GM19035 (cell line): ENCODE measurements at regions not wholly inside any gene's neighbourhood (a gene's known extent, or its start where the extent isn't known, plus 50 kb on each side); places are given as distances from the start of the nearest gene placed in this dataset.
"Not testable (repeated sequence)": the region's sequence is repeated elsewhere in the genome, so short reads cannot be mapped to it uniquely, and the experiment has no call there.

Experiments
- ATAC-seq: cut with Tn5 transposase; IDR thresholded peaks from one replicate; pipeline ENCODE4 v1.9.1; 2021; ENCODE audit not compliant: unreplicated experiment

DNA sequence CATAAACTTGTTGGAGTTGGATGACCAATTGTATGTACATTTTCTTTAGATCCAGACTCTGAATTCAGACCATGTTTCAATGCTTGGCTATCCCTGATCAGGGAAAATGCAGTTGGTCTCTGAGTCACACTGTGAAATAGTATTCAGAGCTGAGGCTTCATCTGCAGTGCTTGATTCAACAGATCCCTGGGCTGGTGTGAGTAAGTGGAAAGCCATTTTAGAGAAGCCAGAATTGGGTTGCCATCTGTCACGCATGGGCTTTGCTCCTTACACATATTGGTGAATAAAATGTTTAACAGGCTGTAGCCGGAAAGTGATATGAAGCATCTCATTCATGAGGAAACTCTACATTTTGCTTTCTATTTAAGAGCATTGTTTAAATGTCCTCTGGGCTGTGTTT, 50.0 kb upstream of the ACYP2 start:
- no peak for ATAC-seq

DNA sequence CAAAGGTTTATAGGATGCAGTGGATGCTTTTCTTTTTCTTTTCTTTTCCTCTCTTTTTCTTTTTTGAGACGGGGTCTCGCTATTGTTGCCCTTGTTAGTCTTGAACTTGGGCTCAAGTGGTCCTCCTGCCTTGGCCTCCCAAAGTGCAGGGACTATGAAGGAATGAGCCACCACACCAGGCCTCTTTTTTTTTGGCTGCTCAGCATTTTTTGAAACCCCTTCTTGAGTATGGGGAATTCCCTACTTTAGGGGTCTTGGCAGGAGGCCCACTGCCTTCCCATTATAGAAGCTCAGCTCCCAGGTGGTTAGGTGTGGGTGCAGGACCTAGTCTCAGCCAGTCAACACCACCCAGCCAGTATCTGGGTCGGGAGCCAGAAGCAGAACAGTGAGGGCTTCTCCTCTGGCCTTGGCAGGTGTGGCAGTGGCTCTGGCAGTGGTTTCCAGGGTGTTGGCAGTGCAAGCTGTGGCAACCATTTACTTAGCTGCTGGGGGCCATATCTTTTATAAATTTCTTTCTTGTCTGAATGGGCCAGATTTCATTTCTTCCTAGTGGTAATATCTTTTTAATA, 51.4 kb upstream of the ACYP2 start:
- no peak for ATAC-seq

DNA sequence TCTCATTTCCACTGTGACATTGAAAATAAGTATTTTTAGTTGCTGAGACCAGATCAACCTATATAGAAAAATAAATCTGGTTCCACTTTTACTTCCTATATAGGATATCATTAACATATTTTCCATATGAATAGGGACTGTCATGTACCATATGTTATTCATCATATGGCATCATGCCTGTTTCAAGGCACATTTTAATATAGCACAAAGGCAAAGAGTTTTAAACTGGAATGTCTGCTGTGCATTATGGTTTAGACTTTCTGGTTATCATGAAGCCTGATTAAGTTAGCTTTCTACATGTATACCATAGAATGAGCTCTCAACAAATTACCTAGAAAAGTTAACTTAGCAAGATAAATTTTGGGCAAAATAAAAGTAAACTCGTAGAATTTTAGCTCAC, 53.0 kb upstream of the ACYP2 start:
- no peak for ATAC-seq

DNA sequence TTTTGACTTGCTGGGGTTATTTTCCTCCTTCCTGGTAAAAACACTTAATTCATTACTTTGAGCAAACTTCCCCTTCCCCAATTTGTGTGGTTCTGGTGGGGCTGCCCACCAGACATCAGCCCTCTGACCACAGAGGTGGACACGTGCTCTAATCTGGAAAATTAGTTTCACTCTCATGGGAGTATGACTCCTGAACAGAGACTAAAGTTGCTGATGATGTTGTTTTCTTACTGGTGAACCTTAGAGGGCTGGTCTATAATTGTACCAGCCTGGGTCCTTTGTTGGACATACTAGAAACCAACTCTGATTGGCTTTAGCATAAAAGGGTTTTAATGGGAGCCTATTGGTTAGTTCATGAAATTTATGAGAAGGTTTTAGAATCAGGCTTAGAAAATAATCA, 54.1 kb upstream of the ACYP2 start:
- ATAC-seq = no peak

DNA sequence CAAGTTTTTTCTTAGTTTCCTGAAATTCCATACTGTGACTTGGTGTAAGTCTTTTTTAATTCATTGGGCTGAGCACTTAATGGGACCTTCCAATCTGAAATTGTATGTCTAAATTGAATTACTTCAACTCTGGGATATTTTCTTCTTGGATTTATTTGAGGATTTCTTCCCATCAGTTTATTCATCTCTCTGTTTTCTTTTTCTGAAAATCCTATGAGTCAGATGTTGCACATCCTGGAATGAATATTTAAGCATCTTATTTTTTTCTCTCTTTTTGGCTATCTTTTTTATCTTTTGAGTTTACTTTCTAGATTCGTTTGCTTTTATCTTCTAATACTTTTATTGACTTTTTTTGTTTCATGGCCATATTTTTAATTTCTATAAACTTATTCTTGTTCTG, 55.4 kb upstream of the ACYP2 start:
- ATAC-seq = no peak

DNA sequence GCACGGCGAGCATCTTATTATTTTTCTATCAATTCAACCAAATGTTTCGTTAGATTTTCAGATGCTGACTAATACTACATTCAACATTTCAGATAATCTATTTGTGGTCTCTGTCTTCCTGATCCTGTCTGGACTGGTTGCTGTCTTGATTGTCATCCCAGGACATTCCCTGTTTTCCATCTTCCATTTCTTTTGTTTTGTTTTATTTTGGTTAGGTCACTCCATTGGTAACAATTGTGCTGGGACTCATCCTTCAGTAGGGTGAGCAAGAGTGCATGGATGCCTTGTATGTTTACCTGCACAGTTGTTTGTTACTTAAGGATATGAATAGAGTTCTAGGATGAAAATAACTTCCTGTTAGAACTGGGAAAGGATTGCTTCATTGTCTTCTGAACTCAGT, 55.9 kb upstream of the ACYP2 start:
- no peak for ATAC-seq

DNA sequence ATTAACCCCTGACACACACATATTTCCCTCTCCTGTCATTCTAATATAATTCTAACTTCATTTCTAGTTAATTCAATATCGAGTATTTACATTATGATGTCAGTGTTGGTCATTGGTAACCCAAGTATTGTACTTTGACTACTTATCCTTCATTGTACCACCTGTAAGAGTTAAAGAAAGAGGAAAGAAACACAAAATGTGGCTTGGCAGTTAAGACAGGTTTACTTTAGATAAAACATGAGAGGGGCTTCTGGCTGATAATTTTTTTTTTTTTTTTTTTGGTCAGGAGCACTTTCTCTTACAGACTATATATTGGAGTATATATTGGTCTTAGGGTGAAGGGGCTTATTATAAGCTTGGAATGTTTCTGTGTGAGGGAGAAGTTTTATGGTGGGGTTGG, 57.0 kb upstream of the ACYP2 start:
- no peak for ATAC-seq

DNA sequence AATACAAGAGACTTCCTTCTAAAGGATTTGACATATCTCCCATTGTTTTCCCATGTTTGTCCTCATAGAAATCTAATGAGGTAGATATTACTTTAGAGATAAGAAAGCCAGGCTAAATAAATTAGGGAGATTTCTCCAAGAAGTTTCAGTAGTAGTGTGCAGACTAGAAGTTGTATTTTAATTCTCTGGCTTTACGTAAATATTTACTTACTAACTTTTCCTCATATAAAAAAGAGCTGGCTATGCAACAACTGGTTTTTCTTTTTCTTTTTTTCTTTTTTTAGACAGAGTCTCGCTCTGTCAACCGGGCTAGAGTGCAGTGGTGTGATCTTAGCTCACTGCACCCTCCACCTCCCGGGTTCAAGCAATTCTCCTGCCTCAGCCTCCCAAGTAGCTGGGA, 60.6 kb upstream of the ACYP2 start:
- no peak for ATAC-seq

DNA sequence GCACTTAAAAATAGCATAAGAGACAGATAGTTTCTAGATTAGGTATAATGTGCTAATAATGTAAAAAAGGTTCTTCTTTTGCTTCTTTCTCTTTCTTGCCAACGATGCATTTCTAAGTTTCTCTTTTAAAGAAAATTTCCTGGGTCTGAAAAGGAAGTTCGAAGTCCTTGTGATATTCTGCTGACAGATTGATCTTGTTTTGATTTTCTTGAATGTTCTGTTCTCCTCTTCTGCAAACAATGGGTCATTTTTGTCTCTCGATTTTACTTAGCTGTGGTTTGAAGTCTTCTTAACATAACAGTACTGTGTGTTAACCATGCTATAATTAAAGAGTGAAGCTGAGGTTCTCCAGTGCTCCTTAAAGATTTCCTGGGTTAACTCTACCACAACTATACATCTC, 61.1 kb upstream of the ACYP2 start:
- ATAC-seq = peak; percentile 73

DNA sequence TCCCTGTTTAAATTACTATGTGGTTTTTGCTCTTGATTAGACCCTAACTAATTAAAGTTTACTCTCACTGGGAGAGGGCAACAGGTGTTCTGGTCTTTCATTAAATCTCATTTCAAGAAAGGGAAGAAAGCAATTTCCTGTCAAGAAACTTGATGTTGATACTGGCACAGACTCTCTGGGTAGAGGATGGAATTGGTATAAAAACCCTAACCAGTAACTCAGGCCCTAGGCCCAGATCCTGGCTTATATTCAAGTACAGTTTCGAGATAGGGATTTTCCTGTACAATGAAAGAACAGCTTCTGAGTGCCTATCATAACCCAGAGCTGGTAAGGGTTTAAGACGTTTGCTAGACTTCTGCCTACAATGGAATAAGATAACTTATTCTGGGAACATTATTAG, 61.6 kb upstream of the ACYP2 start:
- ATAC-seq = peak; percentile 23

DNA sequence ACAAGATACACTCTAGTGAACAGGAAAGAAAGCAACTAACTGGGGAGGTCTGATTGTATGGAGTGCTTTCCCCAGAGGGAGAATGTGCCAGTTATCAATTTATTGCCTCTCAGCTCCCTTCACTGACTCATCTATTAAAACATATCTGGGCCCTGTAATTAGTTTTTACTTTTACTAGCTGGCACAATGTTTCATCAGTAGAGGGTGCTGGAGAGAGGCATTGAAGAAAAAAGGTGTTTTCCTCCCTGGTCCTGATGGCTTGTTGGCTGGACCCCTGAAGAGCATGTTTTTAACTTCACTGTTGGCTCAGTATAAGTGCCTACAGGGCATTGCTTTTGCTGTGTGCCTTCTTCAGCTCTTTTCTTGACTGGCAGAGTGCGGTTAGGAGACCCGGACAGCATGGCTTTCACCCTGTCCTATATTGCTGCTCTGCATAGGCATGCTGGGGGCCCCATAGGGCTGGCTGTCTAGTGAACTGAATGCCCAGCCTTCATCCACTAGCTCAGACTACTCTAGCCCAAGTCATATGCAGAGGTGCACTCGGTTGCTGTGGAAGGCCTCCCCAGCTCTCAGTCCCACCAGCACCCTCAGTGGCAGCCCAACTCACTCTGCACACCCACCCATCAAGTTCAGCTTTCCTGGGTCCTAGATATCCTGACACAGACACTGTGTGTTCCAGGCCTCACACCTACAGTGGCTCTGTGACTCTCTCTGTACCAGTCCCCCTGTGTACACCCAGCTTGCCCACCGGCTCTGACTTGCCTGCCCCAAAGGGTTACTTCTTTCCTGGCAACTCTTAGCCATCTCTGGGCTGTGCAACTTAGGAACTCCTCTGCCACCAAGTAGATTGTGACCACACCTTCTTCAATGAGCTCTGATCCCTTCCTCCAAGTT, 62.3 kb upstream of the ACYP2 start:
- ATAC-seq = peak; percentile 7

DNA sequence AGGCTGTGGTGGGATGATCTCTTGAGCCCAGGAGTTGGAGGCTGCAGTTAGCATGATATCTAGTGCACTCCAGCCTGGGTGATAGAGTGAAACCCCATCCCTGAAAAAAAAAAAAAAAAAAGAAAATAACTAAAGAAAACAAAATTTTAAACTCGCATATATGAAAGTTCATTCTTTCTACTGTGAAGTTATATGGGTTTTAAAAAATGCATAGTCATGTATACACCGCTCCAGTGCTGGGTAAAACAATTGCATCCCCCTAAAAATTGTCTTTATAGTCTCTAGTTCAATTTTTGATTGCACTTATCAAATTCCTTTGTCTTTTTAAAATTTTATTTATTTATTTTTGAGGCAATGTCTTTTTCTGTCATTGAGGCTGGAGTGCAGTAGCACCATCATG, 65.0 kb upstream of the ACYP2 start:
- no peak for ATAC-seq

DNA sequence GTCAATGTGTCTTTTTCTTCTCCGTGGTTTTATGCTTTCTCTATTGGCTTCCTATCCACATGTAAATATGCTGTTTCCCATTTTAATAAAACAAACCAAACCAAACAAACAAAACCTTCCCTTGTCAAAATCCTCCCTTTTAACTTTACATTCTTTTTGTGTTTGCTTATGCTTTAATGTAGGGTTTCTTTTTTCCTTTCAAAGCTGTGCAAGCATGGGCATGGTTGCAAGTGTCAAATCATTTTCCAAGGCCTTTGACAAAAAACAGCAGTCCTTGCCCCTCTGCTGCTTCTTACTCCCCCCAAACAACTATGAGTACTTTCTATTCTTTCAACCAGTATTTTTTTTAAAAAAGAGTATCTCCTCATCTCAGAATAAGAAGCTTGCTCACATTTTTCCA, 66.0 kb upstream of the ACYP2 start:
- ATAC-seq = no peak

DNA sequence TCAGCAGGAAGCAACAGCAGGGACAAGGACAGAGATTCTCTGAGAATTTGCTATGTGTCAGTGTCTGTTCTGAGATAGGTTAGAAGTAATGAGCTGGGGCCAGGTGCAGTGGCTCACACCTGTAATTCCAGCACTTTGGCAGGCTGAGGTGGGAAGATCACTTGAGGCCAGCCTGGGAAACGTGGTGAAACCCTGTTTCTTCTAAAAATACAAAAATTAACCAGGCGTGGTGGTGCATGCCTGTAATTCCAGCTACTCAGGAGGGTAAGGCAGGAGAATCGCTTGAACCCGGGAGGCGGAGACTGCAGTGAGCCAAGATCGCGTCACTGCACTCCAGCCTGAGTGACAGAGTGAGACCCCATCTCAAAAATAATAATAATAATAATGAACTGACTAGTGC, 66.5 kb upstream of the ACYP2 start:
- ATAC-seq = not testable (repeated sequence)

DNA sequence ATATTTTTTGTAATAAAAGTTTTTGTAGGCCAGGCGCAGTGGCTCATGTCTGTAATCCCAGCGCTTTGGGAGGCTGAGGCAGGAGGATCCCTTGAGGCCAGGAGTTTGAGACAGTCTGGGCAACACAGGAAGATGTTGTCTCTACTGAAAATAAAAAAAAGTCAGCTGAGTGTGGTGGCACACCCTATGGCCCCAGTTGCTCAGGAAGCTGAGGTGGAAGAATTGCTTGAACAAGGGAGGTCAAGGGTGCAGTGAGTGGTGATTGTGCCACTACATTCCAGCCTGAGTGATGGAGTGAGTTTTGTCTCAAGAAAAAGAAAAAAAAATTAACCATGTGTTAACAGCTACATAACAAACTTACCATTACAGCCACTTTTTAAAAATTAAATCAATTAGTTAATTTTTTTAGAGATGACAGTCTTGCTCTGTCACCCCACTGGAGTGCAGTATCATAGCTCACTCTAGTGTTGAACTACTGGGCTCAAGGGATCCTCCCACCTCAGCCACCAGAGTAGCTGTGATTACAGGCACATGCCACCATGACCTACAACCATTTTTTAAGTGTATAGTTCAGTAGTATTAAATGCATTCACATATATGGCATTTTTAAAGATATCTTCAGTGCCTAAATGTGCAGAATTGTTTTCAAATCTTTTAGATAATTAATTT, 67.2 kb upstream of the ACYP2 start:
- ATAC-seq = no peak

DNA sequence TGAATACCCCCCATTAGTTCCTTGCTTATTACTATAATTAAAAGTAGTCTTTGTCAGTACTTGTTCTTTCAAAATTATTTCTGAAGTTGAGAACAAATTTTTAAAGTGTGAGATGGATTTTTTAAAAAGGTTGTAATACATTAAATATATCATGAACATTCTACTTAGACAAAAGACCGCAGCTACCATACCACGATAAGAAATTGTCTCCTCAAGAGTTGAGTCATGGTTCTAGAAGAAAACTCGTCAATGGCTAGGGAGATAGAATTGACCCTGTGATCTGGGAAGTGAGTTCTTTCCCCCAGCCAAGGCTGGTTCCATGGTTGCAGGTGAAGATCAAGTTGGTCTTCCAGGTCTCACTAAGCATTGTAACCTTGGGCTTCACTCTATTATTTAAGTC, 67.8 kb upstream of the ACYP2 start:
- no peak for ATAC-seq

DNA sequence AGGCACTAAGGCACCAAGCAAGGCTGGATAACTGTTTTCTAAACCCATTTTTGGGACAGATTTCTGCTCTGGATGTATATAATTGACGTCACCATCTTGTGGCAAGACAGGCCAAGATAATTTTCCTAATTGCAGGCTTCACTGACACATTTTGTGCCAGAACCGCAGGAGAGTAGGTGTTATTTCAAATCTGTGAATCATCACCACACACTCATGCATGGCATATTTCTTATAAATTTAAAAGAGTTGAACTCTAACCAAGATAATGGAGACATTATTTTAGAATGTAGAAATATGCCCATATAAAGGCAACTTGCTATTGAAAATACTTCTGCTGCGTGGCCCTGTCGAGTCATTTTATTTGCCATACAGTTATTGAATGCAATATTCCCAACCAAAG, 68.3 kb upstream of the ACYP2 start:
- no peak for ATAC-seq

DNA sequence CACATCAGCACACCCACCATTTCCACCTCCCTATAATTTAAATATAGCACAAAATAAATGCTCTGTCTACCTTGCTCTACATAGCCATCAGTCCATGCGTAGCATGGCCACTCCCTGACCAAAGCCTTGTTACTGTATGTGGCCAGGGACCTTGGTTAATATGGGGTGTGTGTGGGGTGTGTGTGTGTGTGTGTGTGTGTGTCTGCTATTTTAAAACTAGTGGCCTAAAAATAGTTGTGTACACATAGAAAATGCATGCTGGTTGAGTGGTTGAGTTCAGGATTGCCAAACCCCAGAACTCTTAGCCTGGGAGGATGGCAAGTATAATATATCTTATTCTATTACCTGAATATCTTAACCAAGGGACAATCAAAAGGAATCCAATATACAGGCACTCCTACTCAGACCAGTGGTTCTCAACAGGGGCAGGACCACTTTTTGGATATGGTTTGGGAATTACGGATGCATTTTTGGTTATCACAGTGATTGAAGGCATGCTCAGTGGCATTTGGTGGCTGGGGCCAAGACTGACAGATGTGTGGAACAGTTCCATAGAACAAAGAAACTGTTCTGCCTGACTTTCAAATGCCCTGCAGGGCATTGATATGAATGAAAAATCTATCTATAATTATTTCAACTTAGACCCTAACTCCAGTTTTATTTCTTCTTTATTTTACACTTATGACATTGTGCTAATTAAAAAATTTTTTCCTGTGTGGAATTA, 72.3 kb upstream of the PSME4 start:
- no peak for ATAC-seq

DNA sequence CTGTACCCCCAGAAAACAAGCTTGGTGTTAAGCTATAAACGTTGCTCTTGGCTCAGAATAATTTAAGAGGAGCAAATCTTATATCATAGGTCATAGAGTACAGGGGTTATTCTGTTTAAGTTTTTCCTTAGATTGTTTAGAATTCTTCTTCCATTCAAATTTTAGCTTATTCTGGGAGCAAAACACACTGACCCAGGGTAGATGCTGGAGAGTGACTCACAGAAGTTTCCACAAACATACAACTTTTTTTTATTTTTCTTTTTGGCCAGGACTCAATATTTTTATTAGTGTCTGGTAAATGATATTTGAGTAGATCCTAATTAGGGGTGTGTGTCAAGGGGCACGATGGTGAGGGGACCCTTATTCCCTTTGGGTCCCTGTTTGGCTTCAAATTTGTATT, 71.5 kb upstream of the PSME4 start:
- ATAC-seq = no peak

DNA sequence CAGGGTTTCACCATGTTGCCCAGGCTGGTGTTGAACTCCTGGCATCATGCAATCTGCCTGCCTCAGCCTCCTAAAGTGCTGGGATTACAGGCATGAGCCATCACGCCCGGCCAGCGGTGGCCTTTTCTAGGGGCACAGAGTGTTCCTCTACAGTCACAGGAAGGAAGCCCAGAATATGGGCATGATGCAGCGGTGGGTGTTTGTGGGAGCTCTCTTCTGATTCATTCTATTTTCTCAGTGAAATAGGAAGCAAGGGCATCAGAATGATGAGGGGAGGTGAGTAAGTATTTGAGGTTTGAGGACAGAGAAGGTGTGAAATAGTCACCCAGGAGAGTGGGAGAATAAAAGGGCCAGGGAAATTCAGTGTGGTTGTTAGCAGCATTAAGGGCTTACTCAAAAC, 70.3 kb upstream of the PSME4 start:
- ATAC-seq = no peak

DNA sequence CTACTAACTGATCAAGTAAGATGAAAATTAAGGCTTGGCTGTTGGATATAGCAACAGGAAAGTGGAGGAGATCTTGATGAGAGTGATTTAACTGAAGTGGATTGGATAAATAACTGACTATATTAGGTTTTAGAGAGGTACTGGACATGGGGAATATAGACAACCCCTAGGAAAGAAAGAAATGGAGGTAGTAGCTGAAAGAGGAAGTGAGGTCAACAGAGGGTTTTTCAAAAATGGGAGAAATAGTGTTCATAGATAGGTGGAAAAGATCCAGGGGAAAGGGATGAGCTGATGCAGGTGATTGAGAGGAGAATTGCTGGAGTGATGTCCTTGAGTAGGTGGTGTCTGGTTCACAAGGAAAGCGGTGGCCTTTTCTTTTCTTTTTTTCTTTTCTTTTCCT, 69.9 kb upstream of the PSME4 start:
- ATAC-seq = no peak

DNA sequence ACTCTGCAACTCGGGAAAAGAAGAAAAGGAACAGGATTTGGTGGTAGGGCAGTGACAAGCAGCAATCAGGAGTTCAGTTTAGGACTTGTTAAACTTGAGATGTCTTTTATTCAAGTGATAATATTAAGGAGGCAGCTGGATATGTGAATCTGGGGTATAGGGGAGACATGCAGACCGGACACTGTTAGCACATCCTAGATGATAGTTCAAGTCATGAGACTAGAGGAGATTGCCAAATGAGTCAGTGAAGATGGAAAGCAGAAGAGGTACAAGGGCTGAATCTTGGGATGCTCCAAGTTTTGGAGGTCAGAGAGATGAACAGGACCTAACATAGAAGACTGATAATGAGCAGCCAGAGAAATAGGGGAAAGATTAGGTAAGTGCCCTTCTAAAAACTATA, 69.5 kb upstream of the PSME4 start:
- no peak for ATAC-seq
